ENCODE measurements at regions not wholly inside any gene's neighbourhood (a gene's known extent, or its start where the extent isn't known, plus 50 kb on each side); places are given as distances from the start of the nearest gene placed in this dataset.
"Not testable (repeated sequence)": the region's sequence is repeated elsewhere in the genome, so short reads cannot be mapped to it uniquely, and the experiment has no call there.

DNA sequence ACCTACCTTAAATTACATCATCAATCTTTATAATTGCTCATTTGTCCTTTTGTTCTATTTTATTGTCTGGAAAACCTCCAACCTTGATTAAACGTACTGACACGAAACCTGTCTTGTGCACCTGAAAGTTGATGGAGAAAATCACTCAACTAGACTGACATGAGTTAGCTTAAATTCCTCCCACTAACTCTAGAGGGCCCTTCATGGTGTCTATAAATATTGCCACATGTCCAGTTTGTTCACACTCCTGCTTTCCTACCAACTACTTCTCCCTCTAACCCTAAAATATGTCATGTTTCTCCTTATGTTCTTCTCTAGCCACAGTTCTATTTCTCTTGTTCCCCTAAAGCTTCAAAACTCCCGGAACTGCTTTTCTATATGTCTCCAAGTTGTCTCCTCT lies 59.8 kb upstream of the SGO1 start:
- Mint-ChIP-seq H3K9me3 (peaks cover 16% of the 10 kb centered on the region; the same call in 2 of the 3 replicates), H3K4me3 (no peak overlapping the region), H3K4me1 (peaks cover 3% of the 10 kb centered on the region; the same call in 2 of the 3 replicates), H3K27me3 (ENCODE audit: insufficient read depth, low read depth, poor library complexity) (peaks cover 2% of the 10 kb centered on the region), H3K27ac (no peak overlapping the region; the same call in 1 of the 2 replicates), H3K36me3 (ENCODE audit: low read depth) (peaks cover 7% of the 10 kb centered on the region; the same call in 2 of the 3 replicates)
- Histone ChIP-seq H3K27ac (ENCODE audit: low read depth) (no peak overlapping the region), H2AFZ (no peak overlapping the region), H3K4me3 (no peak overlapping the region), H4K20me1 (replicated peaks; ENCODE audit: insufficient read depth) (no peaks in the 10 kb centered on the region), H3K9me2 (ENCODE audit: insufficient read depth) (peaks cover 20% of the 10 kb centered on the region; the same call in 1 of the 2 replicates), H3F3A (replicated peaks; ENCODE audit: low read depth) (no peaks in the 10 kb centered on the region), H3K4me2 (no peak overlapping the region), H3K4me1 (ENCODE audit: insufficient read depth) (no peaks in the 10 kb centered on the region; the same call in 1 of the 2 replicates), H3K79me2 (replicated peaks; ENCODE audit: insufficient read depth) (no peaks in the 10 kb centered on the region), H3K27me3 (ENCODE audit: insufficient read depth) (no peaks in the 10 kb centered on the region), H3K36me3 (ENCODE audit: insufficient read depth) (no peaks in the 10 kb centered on the region)
- ATAC-seq: no peak
- TF ChIP-seq NANOG (IDR thresholded peaks at IDR 0.05; ENCODE audit: borderline replicate concordance): no peak
- 0 out of 4 replicates have a peak, but pooled peaks have one; percentile 2 to 10 for TF ChIP-seq CTCF (conservative IDR thresholded peaks at IDR 0.05; ENCODE audit: low read depth in 2 of 2)
- DNase-seq (ENCODE audit: low spot score): no peak

GRCh38 chr3:20240154-20240883 lies 54.3 kb upstream of the SGO1 start:
- Histone ChIP-seq H3K9me2 (ENCODE audit: insufficient read depth) (0 out of 2 replicates have a peak, but pooled peaks cover 10% of the 10 kb centered on the region), H3K27ac (ENCODE audit: low read depth) (no peak overlapping the region), H3K4me2 (no peak overlapping the region), H3K4me1 (ENCODE audit: insufficient read depth) (no peaks in the 10 kb centered on the region), H3K79me2 (replicated peaks; ENCODE audit: insufficient read depth) (no peaks in the 10 kb centered on the region), H4K20me1 (replicated peaks; ENCODE audit: insufficient read depth) (no peaks in the 10 kb centered on the region), H3K27me3 (ENCODE audit: insufficient read depth) (no peaks in the 10 kb centered on the region), H2AFZ (no peak overlapping the region), H3K36me3 (ENCODE audit: insufficient read depth) (no peaks in the 10 kb centered on the region), H3F3A (replicated peaks; ENCODE audit: low read depth) (no peaks in the 10 kb centered on the region), H3K4me3 (no peak overlapping the region)
- no peaks in the 10 kb centered on the region; the same call in 2 of the 3 replicates for H3K36me3 Mint-ChIP-seq (ENCODE audit: low read depth)
- DNase-seq (ENCODE audit: low spot score): no peak
- H3K27me3 Mint-ChIP-seq (ENCODE audit: insufficient read depth, low read depth, poor library complexity): no peaks in the 10 kb centered on the region
- H3K4me1 Mint-ChIP-seq: no peaks in the 10 kb centered on the region
- H3K4me3 Mint-ChIP-seq: no peak overlapping the region
- H3K27ac Mint-ChIP-seq: no peak overlapping the region
- peaks cover 9% of the 10 kb centered on the region; the same call in 2 of the 3 replicates for H3K9me3 Mint-ChIP-seq
- TF ChIP-seq JUNB (IDR thresholded peaks at IDR 0.05; ENCODE audit: unreplicated experiment) (no peak), EZH2 (IDR thresholded peaks at IDR 0.05; ENCODE audit: low read depth, unreplicated experiment) (no peak), EZH2phosphoT487 (IDR thresholded peaks at IDR 0.05; ENCODE audit: unreplicated experiment) (no peak)
- TF ChIP-seq, protein P1, sequence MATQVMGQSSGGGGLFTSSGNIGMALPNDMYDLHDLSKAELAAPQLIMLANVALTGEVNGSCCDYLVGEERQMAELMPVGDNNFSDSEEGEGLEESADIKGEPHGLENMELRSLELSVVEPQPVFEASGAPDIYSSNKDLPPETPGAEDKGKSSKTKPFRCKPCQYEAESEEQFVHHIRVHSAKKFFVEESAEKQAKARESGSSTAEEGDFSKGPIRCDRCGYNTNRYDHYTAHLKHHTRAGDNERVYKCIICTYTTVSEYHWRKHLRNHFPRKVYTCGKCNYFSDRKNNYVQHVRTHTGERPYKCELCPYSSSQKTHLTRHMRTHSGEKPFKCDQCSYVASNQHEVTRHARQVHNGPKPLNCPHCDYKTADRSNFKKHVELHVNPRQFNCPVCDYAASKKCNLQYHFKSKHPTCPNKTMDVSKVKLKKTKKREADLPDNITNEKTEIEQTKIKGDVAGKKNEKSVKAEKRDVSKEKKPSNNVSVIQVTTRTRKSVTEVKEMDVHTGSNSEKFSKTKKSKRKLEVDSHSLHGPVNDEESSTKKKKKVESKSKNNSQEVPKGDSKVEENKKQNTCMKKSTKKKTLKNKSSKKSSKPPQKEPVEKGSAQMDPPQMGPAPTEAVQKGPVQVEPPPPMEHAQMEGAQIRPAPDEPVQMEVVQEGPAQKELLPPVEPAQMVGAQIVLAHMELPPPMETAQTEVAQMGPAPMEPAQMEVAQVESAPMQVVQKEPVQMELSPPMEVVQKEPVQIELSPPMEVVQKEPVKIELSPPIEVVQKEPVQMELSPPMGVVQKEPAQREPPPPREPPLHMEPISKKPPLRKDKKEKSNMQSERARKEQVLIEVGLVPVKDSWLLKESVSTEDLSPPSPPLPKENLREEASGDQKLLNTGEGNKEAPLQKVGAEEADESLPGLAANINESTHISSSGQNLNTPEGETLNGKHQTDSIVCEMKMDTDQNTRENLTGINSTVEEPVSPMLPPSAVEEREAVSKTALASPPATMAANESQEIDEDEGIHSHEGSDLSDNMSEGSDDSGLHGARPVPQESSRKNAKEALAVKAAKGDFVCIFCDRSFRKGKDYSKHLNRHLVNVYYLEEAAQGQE (IDR thresholded peaks at IDR 0.05; ENCODE audit: unreplicated experiment): no peak
- no peak for ATAC-seq

DNA sequence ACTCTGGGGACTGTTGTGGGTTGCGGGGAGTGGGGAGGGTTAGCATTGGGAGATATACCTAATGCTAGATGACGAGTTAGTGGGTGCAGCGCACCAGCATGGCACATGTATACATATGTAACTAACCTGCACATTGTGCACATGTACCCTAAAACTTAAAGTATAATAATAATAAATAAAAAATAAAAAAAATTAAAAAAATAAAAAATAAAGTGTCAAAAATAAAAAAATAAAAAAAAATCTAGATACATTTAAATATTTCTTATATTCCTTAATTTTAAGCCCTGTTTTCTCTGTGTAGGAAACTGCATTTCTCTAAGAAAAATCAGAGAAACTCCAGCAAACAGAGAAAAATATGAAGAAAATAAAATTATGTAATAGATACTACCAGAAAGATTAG lies 52.2 kb upstream of the SGO1 start:
- not testable (repeated sequence) for H3K9me3 Mint-ChIP-seq; H3K4me1 Mint-ChIP-seq; ATAC-seq; H3K4me3 Mint-ChIP-seq; H2AFZ ChIP-seq; H3K9me2 ChIP-seq (ENCODE audit: insufficient read depth); H3K4me1 ChIP-seq (ENCODE audit: insufficient read depth); DNase-seq (ENCODE audit: low spot score); H3K36me3 ChIP-seq (ENCODE audit: insufficient read depth); H3K27me3 ChIP-seq (ENCODE audit: insufficient read depth); H3K4me3 ChIP-seq; H3K27me3 Mint-ChIP-seq (ENCODE audit: insufficient read depth, low read depth, poor library complexity); H3K79me2 ChIP-seq (replicated peaks; ENCODE audit: insufficient read depth); H3K4me2 ChIP-seq; H3K27ac Mint-ChIP-seq; H3K27ac ChIP-seq (ENCODE audit: low read depth); H3K36me3 Mint-ChIP-seq (ENCODE audit: low read depth); H4K20me1 ChIP-seq (replicated peaks; ENCODE audit: insufficient read depth); H3F3A ChIP-seq (replicated peaks; ENCODE audit: low read depth)
